HG03196 (cell line): ENCODE measurements at regions not wholly inside any gene's neighbourhood (a gene's known extent, or its start where the extent isn't known, plus 50 kb on each side); places are given as distances from the start of the nearest gene placed in this dataset.
"Not testable (repeated sequence)": the region's sequence is repeated elsewhere in the genome, so short reads cannot be mapped to it uniquely, and the experiment has no call there.

ENCODE experiments used
- ATAC-seq: cut with Tn5 transposase; IDR thresholded peaks from one replicate; pipeline ENCODE4 v1.9.1; 2021; ENCODE audit not compliant: unreplicated experiment

GRCh38 chr15:93333796-93334195 lies 244.8 kb upstream of the RGMA start:
- ATAC-seq = no peak

- ATAC-seq = not testable (repeated sequence)
Observed at GRCh38 chr15:93333126-93333525, 244.1 kb upstream of the RGMA start.

- ATAC-seq = no peak
Observed at GRCh38 chr15:93332168-93332553, 243.2 kb upstream of the RGMA start.

GRCh38 chr15:93331545-93332167 lies 242.6 kb upstream of the RGMA start:
- no peak for ATAC-seq

- no peak for ATAC-seq
Observed at GRCh38 chr15:93330912-93331544, 242.0 kb upstream of the RGMA start.

GRCh38 chr15:93327364-93327763 lies 238.4 kb upstream of the RGMA start:
- ATAC-seq = no peak

- ATAC-seq = no peak
Observed at GRCh38 chr15:93324186-93324975, 235.4 kb upstream of the RGMA start.

- ATAC-seq = no peak
Observed at GRCh38 chr15:93321881-93322282, 232.9 kb upstream of the RGMA start.

GRCh38 chr15:93319121-93319814 lies 230.3 kb upstream of the RGMA start:
- ATAC-seq = no peak

- no peak for ATAC-seq
Observed at GRCh38 chr15:93317772-93318171, 228.8 kb upstream of the RGMA start.

GRCh38 chr15:93314245-93314644 lies 225.2 kb upstream of the RGMA start:
- ATAC-seq = no peak

- ATAC-seq = no peak
Observed at GRCh38 chr15:93312891-93313486, 224.0 kb upstream of the RGMA start.

- ATAC-seq = no peak
Observed at GRCh38 chr15:93311620-93312019, 222.6 kb upstream of the RGMA start.

GRCh38 chr15:93308026-93308690 lies 219.1 kb upstream of the RGMA start:
- ATAC-seq = no peak

GRCh38 chr15:93307513-93307912 lies 218.5 kb upstream of the RGMA start:
- no peak for ATAC-seq

- no peak for ATAC-seq
Observed at GRCh38 chr15:93305306-93305705, 216.3 kb upstream of the RGMA start.

- no peak for ATAC-seq
Observed at GRCh38 chr15:93302080-93302765, 213.2 kb upstream of the RGMA start.

GRCh38 chr15:93300796-93301195 lies 211.8 kb upstream of the RGMA start:
- ATAC-seq = no peak

GRCh38 chr15:93299675-93300074 lies 210.7 kb upstream of the RGMA start:
- ATAC-seq = no peak

- no peak for ATAC-seq
Observed at GRCh38 chr15:93298901-93299300, 209.9 kb upstream of the RGMA start.
